Fibroblast of pulmonary artery (primary cell): ENCODE measurements at regions not wholly inside any gene's neighbourhood (a gene's known extent, or its start where the extent isn't known, plus 50 kb on each side); places are given as distances from the start of the nearest gene placed in this dataset.

Experiments used
- DNase-seq: peaks from one replicate; pipeline ENCODE4 v3.0.0-alpha.2; 2010; ENCODE audit warnings: low read depth
- H3K4me3 ChIP-seq: replicated peaks from 2 replicates; pipeline ENCODE4 v1.5.1; 2011; ENCODE audit warnings: low read depth, mild to moderate bottlenecking, control low read depth, low read length, moderate library complexity
- TF ChIP-seq, protein P1 (sequence below): IDR thresholded peaks from 2 replicates; pipeline ENCODE4 v1.5.1; 2011; ENCODE audit warnings: mild to moderate bottlenecking, control low read depth, low read length, inconsistent platforms; ENCODE audit errors: missing control alignments

DNA sequence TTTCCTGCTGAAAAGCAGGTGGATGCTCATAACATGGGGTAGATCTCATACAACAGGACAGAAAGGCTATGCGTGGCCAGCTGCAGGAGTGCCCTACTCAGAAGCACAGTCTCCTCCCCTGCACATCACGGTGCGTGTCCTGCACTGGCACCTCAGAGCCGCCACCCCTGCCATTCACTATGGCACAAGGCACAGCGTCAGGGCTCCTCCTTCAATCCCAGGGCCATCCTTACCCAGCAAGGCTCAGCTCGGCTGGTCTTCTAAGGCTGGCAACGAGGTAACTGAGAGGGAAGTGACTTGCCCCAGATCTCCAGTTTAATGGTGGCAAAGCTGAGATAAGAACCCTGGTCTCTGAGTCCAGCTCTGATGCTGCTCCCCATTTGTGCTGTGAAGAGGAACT, 97.1 kb downstream of the CPN2 start:
- no peak for DNase-seq
- TF ChIP-seq, protein P1, sequence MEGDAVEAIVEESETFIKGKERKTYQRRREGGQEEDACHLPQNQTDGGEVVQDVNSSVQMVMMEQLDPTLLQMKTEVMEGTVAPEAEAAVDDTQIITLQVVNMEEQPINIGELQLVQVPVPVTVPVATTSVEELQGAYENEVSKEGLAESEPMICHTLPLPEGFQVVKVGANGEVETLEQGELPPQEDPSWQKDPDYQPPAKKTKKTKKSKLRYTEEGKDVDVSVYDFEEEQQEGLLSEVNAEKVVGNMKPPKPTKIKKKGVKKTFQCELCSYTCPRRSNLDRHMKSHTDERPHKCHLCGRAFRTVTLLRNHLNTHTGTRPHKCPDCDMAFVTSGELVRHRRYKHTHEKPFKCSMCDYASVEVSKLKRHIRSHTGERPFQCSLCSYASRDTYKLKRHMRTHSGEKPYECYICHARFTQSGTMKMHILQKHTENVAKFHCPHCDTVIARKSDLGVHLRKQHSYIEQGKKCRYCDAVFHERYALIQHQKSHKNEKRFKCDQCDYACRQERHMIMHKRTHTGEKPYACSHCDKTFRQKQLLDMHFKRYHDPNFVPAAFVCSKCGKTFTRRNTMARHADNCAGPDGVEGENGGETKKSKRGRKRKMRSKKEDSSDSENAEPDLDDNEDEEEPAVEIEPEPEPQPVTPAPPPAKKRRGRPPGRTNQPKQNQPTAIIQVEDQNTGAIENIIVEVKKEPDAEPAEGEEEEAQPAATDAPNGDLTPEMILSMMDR: no peak

DNA sequence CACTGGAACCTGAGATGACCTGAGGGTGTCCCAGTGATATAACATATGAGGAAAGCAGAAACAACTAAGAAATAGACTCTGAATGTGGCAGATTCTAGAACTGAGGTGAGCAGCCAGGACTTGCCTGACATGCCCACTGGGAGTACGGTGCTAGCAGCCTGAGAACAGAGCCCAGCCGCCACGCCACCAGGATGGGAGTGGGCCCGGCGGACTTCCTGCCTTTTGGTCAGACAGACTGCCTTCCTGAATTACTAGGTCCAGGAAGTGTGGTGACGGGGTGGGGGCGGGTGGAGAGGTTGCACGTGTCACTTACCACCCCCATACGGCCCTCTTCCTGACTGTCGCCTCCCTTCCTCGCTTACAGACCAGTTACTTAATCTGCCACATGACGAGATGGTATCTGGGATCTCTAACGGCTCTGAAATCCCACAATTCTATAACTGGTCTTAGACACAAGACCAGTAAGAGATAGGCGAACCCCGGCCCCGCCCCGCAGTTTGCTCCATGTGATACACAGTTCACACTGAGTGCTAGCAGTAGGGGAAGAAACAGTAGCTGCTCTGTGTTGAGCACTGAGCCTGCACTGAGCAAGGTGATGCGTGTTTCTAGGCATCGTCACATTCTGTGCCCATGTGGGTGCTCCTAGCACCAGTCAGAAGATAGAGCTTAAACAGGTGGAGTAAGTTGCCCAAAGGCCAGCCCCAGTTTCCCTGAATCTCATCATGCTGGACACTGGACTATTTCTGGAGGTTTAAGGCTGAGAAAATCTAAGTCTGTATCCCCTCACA, 95.7 kb downstream of the CPN2 start:
- peak; percentile 81 for DNase-seq
- TF ChIP-seq, protein P1: no peak
- H3K4me3 ChIP-seq: no peak overlapping the region

More for the DNA sequence above, 97.1 kb downstream of the CPN2 start:
- no peak overlapping the region for H3K4me3 ChIP-seq

GRCh38 chr3:194256040-194256945, 94.8 kb downstream of the CPN2 start:
- no peak for DNase-seq
- TF ChIP-seq, protein P1: no peak
- no peak overlapping the region for H3K4me3 ChIP-seq

DNA sequence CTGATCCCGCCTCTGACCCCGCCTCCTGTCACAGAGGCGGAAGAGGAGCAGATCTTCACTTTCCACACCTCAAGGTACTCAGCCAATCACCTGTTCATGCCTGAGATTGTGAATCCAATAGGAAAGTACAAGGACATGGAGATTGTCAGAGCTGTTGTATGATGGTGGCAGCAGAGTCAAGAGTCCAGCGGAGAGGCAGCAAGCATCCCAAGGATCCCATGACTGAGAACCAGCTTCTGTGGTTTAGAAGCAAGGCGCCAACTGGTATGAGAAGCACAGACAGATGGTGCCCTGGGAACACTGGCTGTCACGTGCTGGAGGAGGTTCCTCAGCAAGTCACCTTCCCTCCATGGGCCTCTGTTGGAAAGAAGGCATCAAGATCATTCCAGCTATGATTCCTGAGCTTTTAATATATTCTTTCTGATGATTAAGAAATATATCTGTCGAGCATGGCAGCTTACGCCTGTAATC, 93.9 kb downstream of the CPN2 start:
- TF ChIP-seq, protein P1: no peak
- H3K4me3 ChIP-seq: no peak overlapping the region
- DNase-seq: no peak

- no peak for DNase-seq
- TF ChIP-seq, protein P1: no peak
Measured at GRCh38 chr3:194257916-194258668, 93.0 kb downstream of the CPN2 start.

DNA sequence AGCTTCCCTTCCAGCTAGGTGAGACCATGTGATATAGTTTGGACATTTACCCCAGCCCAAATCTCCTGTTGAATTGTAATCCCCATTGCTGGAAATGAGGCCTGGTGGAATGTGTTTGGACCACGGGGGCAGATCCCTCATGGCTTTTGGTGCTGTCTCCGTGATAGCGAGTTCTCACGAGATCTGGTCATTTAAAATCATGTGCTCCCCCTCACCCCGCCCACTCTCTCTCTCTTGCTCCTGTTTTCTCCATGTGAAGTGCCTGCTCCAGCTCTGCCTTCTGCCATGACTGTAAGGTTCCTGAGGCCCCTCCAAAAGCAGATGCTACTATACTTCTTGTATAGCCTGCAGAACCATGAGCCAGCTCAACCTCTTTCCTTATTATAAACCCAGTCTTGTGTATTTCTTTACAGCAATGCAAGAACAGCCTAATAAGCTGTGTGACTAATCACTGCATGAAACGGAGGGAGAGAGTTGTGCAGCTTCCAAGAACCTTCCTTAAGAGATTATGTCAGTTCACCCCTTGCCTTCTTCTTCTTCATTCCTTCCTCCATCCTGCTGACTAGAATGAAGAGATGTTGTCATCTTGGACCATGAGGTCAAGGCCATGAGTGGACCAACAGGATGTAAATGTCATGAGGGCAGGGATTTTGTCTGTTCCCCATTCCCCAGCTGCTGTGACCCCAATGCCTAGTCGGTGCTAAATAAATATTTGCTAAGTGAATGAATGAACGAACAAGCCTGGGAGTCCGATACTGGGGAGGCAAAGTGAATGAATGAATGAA, 91.0 kb downstream of the CPN2 start:
- no peak overlapping the region for H3K4me3 ChIP-seq
- peak; percentile 72 for DNase-seq
- TF ChIP-seq, protein P1: no peak

More at GRCh38 chr3:194257916-194258668, 93.0 kb downstream of the CPN2 start:
- no peak overlapping the region for H3K4me3 ChIP-seq
